Fibroblast of lung (primary cell): ENCODE measurements at regions not wholly inside any gene's neighbourhood (a gene's known extent, or its start where the extent isn't known, plus 50 kb on each side); places are given as distances from the start of the nearest gene placed in this dataset.
"Not testable (repeated sequence)": the region's sequence is repeated elsewhere in the genome, so short reads cannot be mapped to it uniquely, and the experiment has no call there.

Source experiments
- EZH2 ChIP-seq: IDR thresholded peaks from 2 replicates; pipeline ENCODE4 v1.5.1; 2012; ENCODE audit warnings: low read length, control low read depth, mild to moderate bottlenecking; ENCODE audit errors: missing control alignments
- TF ChIP-seq, protein P1 (sequence below), 2 donors: IDR thresholded peaks in 1 of 2; conservative IDR thresholded peaks in 1 of 2; 1 replicate in 1 of 2; 2 replicates in 1 of 2; pipeline ENCODE4 v1.5.1; 2011 to 2012; ENCODE audit warnings: low read length in 2 of 2, control low read depth in 1 of 2, inconsistent platforms in 1 of 2, low read depth in 1 of 2, mild to moderate bottlenecking in 1 of 2

- TF ChIP-seq, protein P1, sequence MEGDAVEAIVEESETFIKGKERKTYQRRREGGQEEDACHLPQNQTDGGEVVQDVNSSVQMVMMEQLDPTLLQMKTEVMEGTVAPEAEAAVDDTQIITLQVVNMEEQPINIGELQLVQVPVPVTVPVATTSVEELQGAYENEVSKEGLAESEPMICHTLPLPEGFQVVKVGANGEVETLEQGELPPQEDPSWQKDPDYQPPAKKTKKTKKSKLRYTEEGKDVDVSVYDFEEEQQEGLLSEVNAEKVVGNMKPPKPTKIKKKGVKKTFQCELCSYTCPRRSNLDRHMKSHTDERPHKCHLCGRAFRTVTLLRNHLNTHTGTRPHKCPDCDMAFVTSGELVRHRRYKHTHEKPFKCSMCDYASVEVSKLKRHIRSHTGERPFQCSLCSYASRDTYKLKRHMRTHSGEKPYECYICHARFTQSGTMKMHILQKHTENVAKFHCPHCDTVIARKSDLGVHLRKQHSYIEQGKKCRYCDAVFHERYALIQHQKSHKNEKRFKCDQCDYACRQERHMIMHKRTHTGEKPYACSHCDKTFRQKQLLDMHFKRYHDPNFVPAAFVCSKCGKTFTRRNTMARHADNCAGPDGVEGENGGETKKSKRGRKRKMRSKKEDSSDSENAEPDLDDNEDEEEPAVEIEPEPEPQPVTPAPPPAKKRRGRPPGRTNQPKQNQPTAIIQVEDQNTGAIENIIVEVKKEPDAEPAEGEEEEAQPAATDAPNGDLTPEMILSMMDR (conservative IDR thresholded peaks at IDR 0.05 in 1 of 2, IDR thresholded peaks at IDR 0.05 in 1 of 2; ENCODE audit: low read depth in 1 of 2, low read length in 2 of 2), result not testable (repeated sequence)
- not testable (repeated sequence) for TF ChIP-seq EZH2
Measured at GRCh38 chr4:150026987-150027386, 51.3 kb upstream of the DCLK2 start.
